ENCODE measurements at regions not wholly inside any gene's neighbourhood (a gene's known extent, or its start where the extent isn't known, plus 50 kb on each side); places are given as distances from the start of the nearest gene placed in this dataset.

DNA sequence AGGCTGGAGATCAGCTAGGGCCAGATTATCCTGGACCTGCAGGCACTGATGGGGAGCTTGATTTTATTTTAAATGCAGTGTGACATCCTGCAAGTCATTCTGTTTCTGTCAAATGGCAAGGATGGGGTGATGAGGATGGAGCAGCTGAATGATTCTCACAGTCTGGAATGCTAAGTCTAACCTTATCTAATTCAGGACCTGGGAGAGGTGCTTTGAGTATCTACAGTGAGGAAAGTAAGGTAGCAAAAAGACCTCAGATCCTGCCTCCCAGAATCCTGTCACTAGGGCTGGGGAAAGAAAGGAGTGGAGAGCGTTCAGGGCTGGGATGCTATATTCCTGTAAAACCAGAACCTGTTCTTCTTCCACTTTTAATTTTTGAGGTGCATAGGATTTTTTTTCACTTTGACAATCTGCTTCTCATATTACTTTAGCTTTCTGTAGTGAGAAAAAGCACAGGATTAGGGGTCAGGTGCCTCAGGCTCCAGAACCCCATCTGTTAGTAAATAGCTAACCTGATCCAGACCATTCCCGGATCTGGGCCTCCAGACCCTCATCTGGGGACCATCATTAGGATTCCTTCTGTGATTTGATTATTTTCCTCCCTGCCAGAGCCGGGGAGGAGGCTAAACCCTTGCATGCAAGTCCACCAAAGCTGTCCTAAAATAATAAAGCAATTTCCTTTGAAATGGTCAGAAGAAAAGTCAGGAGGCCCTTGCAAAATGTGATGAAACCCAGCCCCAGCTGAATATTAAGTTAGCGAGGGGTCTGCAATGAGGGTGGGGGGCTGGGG lies 54.7 kb downstream of the ASCL1 start:
- DNase-seq (ENCODE audit: low spot score), result no peak

DNA sequence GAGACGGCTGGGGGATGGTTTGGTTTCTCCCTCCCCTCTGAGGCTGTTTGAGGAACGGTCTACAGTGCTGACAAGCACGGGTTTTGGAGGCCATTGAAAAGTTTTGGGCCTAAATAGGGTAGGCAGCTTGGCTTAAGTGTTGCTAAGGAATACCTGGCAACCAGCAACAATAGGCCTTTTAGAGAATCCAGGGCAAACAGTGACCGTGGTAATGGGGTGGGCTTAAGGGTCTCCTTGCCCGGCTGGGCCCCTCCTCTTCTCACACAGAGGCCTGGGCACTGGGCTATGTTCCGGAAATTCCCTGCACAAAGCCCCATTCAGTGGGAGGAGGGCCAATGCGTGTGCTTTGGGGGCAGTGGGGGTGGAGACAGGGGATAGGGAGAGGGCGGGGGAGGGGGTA lies 55.4 kb downstream of the ASCL1 start:
- DNase-seq (ENCODE audit: low spot score), result peak; percentile 81

DNA sequence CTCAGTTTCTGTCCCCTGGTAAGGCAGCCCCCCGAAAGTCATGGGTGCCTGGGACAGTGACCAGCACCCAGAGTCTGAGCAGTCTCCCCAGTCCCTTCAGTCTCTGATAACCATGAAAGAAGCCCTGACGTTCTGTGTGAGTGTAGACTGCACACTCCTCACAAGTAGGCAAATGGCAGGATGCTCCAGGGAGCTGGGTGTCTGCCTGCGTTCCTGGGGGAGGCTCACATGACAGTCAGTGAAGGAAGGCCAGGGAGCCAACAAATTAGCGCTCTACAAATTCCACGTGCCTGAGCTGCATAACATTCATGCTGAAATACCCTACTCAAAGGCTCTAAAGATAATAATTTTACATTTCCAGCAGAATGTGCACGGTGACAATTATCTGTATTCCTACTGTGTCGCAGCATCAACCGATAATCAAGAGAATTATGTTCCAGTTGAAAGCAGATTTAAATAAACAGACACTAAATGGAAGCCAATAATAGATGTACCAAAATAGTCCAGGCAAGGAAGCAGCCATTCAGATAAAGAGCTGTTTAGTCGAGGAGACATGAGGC lies 56.3 kb downstream of the ASCL1 start:
- DNase-seq (ENCODE audit: low spot score), result peak; percentile 41

DNA sequence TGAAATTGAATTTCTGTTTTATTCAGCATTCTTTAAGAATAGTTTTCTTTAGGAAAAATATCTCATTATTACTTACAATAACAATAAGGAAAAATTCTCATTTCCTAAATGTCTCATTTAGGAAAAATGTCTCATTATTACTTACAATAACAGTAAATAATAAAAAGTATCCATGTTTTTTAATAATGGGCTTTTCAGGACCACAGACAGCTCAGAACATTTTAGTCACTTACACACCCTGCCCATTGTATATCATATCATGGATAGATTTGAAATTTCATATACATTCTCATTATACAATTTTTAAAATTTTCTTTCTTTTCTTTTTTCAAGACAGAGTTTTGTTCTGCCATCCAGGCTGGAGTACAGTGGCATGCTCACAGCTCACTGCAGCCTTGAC lies 58.9 kb downstream of the ASCL1 start:
- no peak for DNase-seq (ENCODE audit: low spot score)

DNA sequence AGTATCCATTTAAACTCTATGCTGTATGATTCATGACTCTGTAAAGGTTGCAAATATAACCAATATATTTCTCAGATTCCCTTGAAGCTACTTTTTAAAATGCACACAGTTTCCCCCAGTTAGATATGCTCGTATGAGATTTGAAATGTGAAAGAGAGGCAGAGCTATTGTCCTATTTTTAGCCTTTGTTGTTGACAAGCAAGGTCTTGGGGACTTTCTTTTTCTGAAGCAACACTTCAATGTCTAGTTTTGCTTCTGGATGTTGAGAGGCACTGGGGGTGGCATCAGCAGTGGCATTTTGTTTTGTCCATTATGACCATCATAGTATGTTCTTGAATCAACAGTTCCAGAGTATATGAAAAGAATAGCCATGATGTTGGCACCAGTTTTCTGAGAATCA lies 63.4 kb downstream of the ASCL1 start:
- no peak for DNase-seq (ENCODE audit: low spot score)

DNA sequence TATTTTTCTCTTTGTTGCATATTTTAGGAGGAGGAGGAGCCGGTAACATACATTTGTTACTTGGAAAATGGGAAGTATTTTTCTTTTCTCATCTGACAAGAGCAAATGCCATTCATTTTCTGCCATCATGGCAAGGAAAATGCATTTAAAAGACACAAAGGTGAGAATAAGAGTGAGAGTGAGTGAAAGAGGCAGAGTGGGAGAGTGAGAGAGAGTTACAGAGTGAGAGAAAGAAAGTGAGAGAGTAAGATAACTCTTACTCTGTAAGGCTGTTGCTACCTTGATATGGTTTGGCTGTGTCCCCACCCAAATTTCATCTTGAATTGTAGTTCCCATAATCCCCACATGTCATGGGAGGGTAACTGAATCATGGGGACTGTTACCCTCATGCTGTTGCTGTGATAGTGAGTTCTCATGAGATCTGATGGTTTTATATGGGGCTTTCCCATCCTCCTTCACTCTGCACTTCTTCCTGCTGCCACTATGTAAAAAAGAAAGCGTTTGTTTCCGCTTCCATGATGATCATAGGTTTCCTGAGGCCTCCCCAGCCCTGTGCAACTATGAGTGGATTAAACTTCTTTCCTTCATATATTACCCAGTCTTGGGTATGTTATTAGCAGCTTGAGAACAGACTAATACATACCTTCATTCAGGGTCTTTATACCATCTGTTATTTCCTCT lies 64.2 kb downstream of the ASCL1 start:
- DNase-seq (ENCODE audit: low spot score), result no peak

DNA sequence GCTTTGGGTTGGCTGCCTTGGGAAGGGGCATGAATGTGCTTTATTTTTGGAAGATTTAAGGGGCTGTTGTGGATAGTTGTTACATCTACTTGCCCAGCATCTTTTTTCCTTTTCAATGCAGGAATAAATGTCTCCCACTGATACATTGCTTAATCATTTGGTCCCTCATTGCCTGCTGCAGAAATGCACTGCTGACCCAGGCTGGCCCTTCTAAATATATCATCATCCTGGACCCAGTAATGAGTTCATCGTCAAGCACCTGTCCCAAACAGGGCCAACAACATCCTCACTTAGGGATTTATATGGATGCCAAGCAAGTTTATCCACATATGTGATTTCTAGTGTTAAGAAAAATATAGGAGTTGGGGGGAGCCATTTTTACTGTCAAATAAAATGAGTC lies 67.2 kb downstream of the ASCL1 start:
- DNase-seq (ENCODE audit: low spot score), result no peak

DNA sequence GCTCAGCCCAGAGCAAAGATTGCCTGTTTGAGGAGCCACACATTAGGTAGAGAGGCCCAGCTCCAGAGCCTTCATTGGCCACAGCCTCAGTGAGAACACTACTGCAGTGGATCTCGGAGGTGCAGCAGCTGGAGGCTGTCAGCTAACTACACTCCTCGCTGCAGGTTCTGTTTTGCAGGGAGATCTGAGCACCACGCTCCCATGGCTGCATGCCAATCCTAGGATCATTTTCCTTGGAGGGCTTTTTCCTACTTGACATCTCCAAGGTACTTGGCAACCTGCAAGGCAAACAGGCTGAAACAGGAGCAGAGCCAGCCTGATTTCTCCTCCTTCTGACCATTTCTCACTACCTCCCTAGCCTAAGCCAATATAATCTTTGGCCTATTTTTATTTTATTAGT lies 69.2 kb downstream of the ASCL1 start:
- DNase-seq (ENCODE audit: low spot score), result peak; percentile 7

DNA sequence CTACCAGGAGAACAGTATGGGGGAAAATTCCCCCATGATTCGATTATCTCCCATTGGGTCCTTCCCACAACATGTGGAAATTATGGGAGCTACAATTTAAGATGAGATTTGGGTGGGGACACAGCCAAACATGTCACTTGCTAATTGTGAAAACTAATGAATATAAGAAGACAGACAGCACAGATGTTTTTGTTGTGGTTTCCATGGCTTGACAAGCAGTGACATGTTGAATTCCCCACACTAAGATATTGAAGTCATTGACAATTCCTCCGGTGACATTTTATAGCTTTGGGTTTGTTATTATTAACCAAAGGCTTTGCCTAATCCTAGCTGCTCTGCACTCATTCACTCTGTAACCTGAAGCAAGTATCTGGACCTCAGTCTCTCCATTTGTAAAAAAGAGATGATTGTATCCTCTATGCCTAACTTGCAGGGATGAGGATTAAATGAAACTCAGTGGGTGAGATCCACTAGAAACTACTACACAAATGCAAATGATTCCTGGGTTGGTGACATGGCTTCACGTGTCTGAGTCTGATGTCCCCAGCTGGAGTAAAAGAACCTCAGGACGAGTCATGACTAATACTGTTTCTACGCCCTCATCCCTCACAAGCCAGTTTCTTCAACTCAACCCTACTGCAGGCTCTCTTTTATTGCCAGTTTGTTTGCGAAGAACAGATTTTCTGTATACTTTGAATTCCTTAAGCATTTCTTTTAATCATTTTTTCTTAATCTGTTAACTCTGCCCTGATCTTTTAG lies 71.6 kb downstream of the ASCL1 start:
- DNase-seq (ENCODE audit: low spot score), result no peak

DNA sequence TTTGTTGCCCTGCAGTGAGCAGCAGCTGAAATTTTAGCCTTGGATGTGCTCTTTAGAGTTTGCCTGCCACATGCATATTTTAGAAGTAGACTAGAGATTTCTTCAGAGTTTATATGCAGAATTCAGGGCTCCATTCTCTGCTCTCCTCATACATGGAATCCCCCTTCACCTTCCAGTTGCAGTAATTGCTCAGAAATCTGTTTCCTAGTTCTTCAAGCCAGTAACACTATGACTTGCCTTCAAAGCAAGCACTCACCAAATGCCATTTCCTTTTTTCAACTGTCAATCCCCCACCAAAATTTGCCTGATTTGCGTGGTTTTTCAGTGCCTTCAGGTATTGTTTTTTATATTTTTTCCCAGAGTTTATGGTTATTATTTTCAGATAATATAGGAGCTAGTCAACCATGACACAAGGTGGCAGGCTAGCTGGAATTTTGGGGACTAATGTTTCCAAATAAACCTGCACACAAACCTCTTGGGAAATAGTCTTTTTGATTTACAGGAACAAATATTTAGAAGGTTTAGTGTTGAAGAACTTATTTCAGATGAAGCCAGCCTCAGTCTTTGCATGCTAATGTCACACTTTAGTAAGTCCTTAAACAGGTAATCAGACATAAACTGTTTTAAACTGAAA lies 79.2 kb downstream of the ASCL1 start:
- no peak for DNase-seq (ENCODE audit: low spot score)

DNA sequence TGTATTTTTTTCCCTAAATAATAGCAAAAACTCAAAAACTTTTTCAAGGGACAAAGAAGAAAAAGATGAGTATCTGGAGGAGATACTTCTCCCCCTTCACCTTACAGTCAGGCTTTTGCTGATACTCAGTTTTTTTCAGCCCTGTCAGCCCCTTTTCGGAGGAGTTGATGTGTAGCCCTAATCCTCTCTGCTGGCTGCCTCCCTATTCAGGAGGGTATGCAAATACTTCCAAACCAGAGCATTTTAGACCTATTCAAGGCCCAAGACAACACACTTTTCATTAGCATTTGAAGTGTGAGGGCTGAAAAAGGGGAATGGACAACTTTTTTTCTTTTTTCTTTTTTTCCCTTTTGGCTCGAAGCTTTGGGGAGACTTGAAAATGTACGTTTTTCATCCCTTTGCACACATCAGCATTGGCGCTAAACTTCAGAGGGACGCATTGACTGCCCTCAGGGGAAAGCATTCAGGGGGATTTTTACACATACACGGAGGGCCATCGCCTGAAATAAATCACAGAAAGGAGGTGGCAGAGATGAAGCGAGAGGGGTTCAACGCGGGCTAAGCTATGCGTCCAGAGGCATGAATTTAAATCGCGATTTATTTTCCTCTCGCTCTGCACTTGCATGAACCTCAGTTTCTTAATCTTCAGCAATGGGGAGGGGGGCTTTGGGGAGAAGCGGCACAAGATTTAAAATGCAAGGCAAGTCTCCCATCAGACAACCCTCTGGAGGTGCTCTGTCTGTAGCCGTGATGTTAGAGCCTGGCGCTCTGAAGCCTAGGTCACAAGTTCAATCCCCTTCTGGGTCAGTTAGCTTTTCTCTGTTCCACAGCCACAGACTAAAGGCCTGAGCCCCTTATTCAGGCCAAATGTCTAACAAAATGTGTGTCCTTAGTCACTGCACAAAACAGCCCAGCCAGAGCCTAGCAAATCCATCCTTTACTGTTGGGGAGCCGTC lies 86.3 kb downstream of the ASCL1 start:
- no peak for DNase-seq (ENCODE audit: low spot score)

DNA sequence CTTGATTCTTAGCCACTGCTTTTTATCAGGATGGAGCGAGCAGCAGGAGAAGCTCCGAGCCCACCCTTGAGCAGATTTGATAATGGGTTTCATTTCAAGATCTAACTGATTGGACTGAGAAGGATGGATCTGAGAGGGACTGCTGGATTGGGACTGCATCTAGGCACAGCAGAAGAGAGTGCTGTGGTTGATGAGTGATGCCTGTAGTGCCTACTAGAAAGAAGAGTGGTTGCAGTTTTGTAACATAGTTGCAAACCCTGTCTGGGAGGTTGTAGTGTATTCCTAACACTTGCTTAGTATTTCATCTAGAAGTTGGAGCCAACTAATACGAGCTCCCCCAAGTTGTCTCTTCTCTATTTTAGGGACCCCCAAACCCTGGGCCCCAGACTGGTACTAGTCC lies 88.7 kb downstream of the ASCL1 start:
- no peak for DNase-seq (ENCODE audit: low spot score)

DNA sequence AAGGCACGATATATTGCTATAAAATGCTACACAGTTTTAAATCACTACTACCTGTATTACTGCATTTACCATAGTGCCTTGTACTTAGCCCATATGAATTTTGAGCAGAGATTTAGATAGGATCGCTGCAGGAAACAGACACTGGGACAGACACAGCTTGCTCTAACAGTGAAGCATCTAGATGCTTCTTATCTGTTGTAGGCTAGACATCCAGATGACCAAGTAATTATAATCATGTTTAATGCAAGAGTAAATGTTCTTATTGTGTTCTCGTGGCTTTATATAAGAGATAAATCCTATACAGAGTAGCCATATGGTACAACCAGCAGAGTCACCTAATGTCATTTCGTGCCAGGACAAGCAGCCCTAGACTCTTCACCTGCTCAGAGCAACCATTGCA lies 92.8 kb downstream of the ASCL1 start:
- DNase-seq (ENCODE audit: low spot score), result no peak

DNA sequence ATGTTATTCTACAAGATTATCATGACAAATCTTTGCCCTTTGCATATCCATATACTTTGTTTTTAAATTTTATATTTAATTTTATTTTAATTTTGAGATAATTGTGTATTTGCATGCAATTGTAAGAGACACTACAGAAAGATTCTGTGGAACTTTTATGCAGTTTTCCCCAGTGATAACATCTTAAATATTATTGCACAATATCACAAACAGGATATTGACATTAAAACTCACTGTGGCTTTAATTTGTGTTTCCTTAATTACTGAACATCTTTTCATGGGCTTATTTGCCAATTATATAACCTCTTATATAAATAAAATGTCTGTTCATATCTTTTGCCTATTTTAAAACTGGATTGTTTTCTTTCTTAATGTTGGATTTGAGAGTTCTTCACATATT lies 95.6 kb downstream of the ASCL1 start:
- no peak for DNase-seq (ENCODE audit: low spot score)

DNA sequence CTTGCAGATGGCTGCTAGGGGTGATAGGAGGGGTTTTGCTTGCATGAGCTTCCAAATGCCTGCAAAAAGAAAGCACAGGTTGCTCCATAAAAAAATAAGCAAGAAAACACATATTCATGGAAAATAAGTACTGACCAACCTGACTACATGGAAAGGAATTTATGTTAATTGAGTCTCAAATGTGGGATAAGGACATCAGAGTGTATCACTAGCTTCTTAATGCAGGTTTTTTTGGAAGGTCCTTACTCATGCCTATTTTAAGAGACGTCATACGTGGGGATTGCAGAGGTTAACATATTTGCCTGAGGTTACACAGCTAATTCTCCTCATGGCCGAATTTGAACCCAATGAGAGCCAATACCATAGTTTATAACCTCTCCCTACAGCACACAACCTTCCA lies 116.2 kb downstream of the ASCL1 start:
- DNase-seq (ENCODE audit: low spot score), result no peak

DNA sequence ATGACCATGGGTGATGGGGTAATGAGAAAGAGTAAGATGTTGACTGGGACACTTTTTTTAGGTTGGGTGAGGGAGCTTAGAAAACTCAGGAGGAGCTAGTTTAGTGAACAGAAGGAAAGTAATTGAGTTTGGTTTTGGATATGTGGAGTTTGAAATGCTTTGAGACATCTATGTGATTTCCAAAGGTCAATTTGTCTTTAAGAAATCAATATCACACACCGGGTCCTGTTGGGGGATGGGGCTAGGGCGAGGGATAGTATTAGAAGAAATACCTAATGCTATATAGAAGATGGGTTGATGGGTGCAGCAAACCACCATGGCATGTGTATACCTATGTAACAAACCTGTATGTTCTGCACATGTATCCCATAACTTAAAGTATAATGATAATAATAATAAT lies 118.4 kb downstream of the ASCL1 start:
- no peak for DNase-seq (ENCODE audit: low spot score)

DNA sequence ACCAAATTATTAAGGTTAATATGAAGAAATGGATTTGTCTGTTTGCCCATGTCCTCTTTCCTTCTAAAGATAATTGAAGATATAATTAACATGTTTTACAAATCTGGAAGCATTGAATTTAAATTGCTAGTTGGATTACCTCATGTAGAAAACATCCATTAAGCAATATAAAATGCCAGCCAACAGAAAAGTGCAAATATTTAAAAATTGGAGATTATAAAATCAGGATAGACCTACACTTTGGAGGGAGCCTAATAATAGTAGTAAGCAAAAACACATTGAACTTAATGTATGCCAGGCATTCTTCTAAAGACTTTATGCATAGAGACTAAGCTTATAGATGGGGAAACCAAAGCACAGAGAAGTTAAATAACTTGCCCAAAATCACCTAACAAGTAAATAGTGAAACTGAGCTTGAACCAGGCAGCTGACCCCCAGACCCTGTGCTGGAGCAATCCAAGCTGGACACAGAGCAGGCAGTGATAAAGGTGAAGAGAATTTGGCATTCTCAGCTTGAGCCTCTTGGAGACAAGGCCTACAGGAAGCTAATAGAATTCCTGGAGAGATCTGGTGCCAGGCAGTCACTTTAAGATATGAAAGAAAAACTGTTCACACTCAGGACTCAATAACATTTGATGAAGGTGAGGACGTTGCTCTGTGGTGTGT lies 119.8 kb downstream of the ASCL1 start:
- no peak for DNase-seq (ENCODE audit: low spot score)

DNA sequence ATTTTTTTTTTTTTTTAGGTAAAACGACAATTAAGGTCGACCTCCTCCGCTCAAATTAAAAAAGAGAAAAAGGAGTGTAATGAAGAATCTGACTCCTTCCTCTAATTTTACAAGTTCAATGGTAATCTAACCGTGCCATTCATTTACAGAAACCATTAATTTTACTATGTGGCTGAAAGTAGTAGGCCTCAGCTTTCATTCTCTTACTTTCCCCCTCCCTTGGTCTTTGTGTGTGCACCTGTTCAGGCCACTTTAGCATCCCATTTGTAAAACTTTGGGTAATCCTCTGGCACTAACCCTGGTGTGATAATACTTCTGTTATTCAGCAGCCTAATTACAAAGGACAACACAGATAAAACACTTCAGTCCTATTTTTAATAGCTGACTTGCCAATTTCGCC lies 128.1 kb downstream of the ASCL1 start:
- DNase-seq (ENCODE audit: low spot score), result no peak

DNA sequence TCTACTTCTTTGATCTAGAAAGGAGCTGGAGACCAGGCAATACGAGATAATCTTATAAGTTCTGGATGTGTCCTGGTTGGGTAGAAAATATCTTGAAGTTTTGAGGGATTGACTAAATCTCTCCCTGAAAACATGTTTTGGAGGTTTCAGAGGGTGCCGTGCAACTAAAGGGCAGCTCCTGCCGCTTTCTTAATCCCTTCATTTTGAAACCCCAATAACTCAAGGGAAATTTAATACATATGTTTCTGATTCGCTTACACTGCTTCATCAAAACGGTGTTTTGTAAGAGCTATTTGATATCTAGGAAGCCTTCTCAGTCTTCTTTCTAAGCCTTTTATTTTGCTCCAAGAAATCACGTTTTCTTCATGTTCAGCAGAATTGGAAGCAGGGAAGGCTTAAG lies 129.0 kb downstream of the ASCL1 start:
- no peak for DNase-seq (ENCODE audit: low spot score)

DNA sequence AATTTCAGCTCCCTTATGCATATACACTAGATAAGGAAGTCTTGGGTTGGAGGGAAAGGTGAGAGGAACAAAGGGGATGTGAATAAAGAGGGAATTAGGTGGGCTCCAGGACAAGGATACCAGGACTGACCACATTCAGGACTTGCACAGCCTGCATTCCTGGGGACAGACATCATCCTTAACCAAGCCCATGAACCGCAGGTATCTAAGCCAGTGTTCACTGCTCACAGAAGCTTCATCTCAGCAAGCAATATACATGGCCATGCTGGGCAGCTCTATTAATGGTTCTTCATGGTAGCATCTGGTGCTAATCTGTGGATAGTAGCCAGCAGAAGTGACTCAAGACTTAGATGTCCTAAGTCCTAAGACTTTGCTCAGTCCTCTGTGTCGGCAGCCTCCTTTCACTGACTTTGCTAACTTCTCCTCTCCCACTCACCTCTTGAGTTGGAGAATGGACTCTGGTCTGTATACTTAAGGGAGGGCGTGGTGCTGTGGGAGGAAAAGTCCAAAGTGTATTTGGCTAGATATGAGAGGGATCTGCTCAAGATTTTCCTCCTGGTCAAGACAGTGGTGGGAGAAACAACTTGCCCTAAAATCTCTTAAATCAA lies 136.1 kb downstream of the ASCL1 start:
- no peak for DNase-seq (ENCODE audit: low spot score)
